Motor neuron (in vitro differentiated cells): ENCODE measurements at regions not wholly inside any gene's neighbourhood (a gene's known extent, or its start where the extent isn't known, plus 50 kb on each side); places are given as distances from the start of the nearest gene placed in this dataset.
"Not testable (repeated sequence)": the region's sequence is repeated elsewhere in the genome, so short reads cannot be mapped to it uniquely, and the experiment has no call there.

ENCODE experiments used
- ATAC-seq, 8 experiments: fragments of 200-7000 bp; cut with Tn5 transposase; replicated peaks in 6 of 8; 2 replicates each; pipeline ENCODE4 v1.8.0; 2021; ENCODE audit warnings: mild to moderate bottlenecking in 8 of 8, moderate library complexity in 8 of 8
- H3K27ac ChIP-seq, 2 donors: fragments of 250-450 bp; sonication (Bioruptor Pico); 2 replicates each; pipeline ENCODE4 v1.9.0; 2021; ENCODE audit warnings: antibody characterized with exemption in 2 of 2, mild to moderate bottlenecking in 2 of 2, moderate library complexity in 1 of 2
- H3K4me1 ChIP-seq, 2 donors: fragments of 250-450 bp; sonication (Bioruptor Pico); replicated peaks in 1 of 2; 2 replicates each; pipeline ENCODE4 v1.6.1; 2021; ENCODE audit warnings: antibody characterized with exemption in 2 of 2, mild to moderate bottlenecking in 2 of 2, moderate library complexity in 1 of 2
- H3K4me3 ChIP-seq, 5 donors: fragments of 250-450 bp; sonication (Bioruptor Pico); 2 replicates each; pipeline ENCODE4 v1.9.0; 2021; ENCODE audit warnings: antibody characterized with exemption in 5 of 5, mild to moderate bottlenecking in 5 of 5, moderate library complexity in 4 of 5
- WGBS, 10 experiments: fragments of 450-650 bp; shearing (Covaris generic); methylation state at CpG; one replicate each; pipeline ENCODE4 v1.0.0; 2022; 5-methylcytosine and 5-hydroxymethylcytosine counted together
- in situ Hi-C, 9 experiments: fragments of 400-800 bp; cut with MboI; loops; one replicate each; pipeline ENCODE4 v1.15.0; 2021; ENCODE audit warnings: low sequenced_read_pairs in 9 of 9, low pct_unique_long_range_greater_than_20kb in 2 of 9; ENCODE audit not compliant: unreplicated experiment in 9 of 9

DNA sequence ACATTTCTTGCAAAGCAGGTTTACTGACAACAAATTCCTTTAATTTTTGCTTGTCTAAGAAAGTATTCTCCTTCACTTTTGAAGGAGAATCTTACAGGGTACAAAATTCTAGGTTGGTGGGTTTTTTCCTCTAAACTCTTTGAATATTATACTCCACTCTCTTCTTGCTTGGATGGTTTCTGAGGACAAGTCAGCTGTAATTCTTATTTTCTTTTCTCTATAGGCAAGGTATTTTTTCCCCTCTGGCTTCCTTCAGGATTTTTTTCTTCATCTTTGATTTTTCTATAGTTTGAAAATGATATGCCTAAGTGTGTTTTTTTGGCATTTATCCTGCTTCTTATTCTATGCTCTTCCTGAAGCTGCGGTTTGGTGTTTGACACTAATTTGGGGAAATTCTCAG lies 112.5 kb upstream of the HIVEP1 start:
- ATAC-seq: no peak
- WGBS, 10 experiments: 50 to 100% (median 100%) methylated on average over 1 of the region's 1 CpG
- Histone ChIP-seq H3K27ac (no peak overlapping the region), H3K4me3 (no peak overlapping the region), H3K4me1 (no peaks in the 10 kb centered on the region)
- in situ Hi-C loops: no loop called here

DNA sequence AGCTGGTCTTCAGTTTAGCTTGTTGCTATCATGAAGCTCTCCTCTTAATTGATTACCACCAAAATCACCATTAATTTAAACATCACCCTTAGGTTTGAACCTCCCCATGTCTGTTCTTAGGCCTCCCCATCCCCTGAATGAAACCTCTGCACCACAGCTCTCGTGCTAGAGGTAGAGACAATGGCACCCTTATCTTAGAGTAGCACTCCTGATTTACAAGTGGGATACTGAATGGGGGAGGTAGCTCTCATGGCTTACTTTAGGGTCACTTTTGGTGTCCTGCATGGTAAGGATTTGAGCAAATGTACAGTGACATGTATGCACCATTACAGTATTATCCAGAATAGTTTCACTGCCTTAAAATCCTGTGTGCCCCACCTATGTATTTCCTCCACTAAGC lies 115.6 kb upstream of the ADTRP start:
- no peak for ATAC-seq
- no peak overlapping the region for H3K4me3 ChIP-seq
- H3K27ac ChIP-seq: no peak overlapping the region
- no peaks in the 10 kb centered on the region for H3K4me1 ChIP-seq
- WGBS, 10 experiments: 80 to 100% (median 94%) methylated on average over 1 of the region's 1 CpG; no CpG with 5 or more reads in 6 of the 10 experiments
- in situ Hi-C loops: no loop called here

DNA sequence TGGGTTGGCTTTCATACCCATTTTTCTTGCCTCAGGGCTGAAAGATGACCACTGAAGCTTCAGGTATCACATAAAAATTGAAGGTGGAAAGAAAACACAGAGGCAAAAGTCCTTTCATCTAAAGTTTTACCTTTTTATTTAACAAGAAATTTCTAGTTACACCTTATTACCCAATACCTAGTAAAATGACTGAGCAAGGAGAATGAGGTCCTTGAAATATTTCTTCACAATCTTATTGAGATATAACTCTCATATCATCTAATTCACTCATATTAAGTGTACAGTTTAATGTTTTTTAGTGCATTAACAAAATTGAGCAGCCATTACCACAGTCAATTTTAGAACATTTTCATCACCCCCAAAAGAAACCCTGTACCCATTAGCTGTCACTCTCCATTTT lies 112.9 kb upstream of the ADTRP start:
- no peak for ATAC-seq
- no peak overlapping the region for H3K4me3 ChIP-seq
- H3K4me1 ChIP-seq: no peaks in the 10 kb centered on the region
- no peak overlapping the region for H3K27ac ChIP-seq
- in situ Hi-C loops: no loop called here

DNA sequence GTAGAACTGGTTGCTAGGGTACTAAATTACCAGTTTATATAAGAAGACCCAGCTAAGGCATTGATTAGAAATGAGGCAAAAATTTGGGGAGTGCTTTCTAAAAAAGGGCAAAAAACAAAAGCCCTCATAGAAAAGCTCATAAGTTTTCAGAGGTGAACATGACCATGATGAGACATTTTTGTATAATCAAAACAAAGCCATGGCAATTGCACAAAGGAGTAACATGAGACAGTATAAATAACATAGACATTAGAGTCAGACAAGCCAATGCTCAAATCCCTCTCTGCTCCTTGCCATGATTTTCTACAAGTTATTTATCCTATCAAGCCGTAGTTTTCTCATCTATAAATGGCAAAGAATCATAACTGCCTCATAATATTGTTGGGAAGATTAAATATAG lies 112.2 kb upstream of the ADTRP start:
- Histone ChIP-seq H3K4me3 (no peak overlapping the region), H3K4me1 (no peaks in the 10 kb centered on the region), H3K27ac (no peak overlapping the region)
- no peak for ATAC-seq
- in situ Hi-C loops: no loop called here
- 63 to 100% (median 83%) methylated on average over 1 of the region's 1 CpG for WGBS, 10 experiments

DNA sequence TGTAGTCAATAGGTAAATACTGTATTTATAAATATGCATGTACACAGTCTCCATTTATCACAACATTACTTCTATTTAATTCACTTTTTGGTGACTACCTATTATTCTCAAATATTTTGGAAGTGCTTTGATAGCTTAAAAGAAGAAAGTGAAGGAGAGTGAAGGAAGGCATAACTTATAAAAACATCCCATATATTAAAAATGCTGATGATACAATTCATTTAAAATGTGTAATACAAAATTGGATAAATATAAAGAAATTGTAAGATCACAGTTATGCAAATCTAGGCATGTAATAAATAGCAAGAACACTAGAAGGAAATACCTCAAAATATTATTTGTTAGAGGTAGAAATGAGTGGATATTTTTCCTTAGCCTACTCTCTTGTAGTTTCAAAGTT lies 111.6 kb upstream of the ADTRP start:
- no peaks in the 10 kb centered on the region for H3K4me1 ChIP-seq
- ATAC-seq: no peak
- in situ Hi-C loops: no loop called here
- H3K27ac ChIP-seq: no peak overlapping the region
- H3K4me3 ChIP-seq: no peak overlapping the region

DNA sequence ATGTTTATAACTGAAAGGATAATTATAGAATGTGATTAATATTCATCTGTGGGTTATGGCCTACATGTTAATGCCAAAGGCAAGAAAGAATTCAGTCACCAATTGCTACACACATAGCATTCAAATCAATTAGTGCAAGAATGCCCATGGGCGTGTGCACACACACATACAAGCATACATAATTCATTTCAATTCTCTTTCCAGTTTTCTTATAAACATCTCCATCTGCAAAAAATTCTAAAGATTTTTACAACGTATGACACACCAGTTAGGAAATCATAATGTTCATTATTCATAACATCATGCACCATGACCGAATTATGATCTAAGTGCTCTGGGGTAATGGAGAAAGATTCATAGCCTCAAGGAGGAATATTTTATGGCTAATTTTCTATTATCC lies 111.0 kb upstream of the ADTRP start:
- Histone ChIP-seq H3K27ac (no peak overlapping the region), H3K4me1 (no peaks in the 10 kb centered on the region), H3K4me3 (no peak overlapping the region)
- 0 to 92% (median 60%) methylated on average over 1 to 3 of the region's 3 CpGs; no CpG with 5 or more reads in 1 of the 10 experiments for WGBS, 10 experiments
- in situ Hi-C loops: no loop called here
- ATAC-seq: peak in 3 of 8 experiments; percentile 85 to 95 (median 94)

DNA sequence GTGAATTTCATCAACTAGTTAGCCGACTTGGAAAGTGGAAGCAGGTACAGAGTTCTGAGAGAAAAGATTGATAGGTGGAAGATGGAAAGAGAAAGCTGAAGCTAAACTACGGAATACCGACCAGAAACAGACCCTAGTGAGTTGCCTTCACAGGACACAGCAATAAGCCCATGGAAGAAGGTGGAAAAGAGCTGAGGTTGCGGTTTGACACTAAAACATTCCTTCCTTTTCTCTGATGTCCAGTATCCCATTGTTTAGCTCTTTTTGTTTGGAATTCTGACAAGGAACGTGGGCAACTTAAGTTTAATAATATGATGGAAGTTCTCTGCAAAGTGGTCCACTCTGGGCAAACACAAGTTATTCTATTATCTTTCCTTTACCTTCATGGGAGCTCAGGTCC lies 110.1 kb upstream of the ADTRP start:
- ATAC-seq: no peak
- Histone ChIP-seq H3K27ac (no peak overlapping the region), H3K4me3 (no peak overlapping the region), H3K4me1 (no peaks in the 10 kb centered on the region)
- in situ Hi-C loops: no loop called here
- WGBS, 10 experiments: 76 to 100% (median 88%) methylated on average over 1 to 5 of the region's 5 CpGs

DNA sequence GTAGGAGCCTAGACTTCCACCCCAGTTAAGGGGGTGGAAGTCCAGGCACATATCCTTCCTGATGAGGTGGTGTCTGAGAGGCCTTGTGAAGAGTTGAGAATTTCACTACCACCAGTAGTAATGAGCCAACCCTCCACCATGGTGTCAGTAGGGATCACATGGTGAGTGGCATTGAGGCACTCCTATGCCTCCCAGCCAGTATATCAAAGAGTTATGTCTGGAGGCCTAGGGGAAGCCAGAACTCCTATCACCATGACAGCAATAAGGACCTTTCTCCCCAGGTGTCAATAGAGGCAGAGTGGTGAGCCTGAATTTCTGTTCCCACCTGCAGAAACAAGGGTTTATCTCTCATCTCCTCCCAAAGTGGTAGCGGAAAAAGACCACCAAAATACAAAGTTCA lies 106.6 kb upstream of the ADTRP start:
- no peaks in the 10 kb centered on the region for H3K4me1 ChIP-seq
- H3K4me3 ChIP-seq: no peak overlapping the region
- H3K27ac ChIP-seq: no peak overlapping the region
- ATAC-seq: no peak
- 92 to 100% (median 100%) methylated on average over 1 of the region's 1 CpG; no CpG with 5 or more reads in 5 of the 10 experiments for WGBS, 10 experiments
- in situ Hi-C loops: no loop called here

DNA sequence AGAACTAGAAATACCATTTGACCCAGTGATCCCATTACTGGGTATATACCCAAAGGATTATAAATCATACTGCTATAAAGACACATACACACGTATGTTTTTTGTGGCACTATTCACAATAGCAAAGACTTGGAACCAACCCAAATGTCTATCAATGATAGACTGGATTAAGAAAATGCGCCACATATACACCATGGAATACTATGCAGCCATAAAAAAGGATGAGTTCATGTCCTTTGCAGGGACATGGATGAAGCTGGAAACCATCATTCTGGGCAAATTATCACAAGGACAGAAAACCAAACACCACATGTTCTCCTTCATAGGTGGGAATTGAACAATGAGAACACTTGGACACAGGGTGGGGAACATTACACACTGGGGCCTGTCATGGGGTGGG lies 104.9 kb upstream of the ADTRP start:
- H3K27ac ChIP-seq, H3K4me3 ChIP-seq, in situ Hi-C loops, H3K4me1 ChIP-seq, ATAC-seq: not testable (repeated sequence)
- WGBS, 10 experiments: 100% methylated on average over 1 of the region's 2 CpGs; no CpG with 5 or more reads in 9 of the 10 experiments

DNA sequence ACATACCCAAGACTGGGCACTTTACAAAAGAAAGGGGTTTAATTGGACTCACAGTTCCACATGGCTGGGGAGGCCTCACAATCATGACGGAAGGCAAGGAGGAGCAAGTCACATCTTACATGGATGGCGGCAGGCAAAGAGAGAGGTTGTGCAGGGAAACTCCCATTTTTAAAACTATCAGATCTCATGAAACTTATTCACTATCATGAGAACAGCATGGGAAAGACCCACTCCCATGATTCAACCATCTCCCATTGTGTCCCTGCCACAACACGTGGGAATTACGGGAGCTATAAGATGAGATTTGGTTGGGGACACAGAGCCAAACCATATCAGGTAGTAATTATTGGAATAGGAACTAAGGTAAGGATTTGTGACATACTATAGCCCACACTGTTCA lies 101.6 kb upstream of the ADTRP start:
- H3K4me1 ChIP-seq, H3K4me3 ChIP-seq, in situ Hi-C loops, ATAC-seq, H3K27ac ChIP-seq: not testable (repeated sequence)
- 90 to 100% methylated on average over 2 of the region's 4 CpGs; no CpG with 5 or more reads in 8 of the 10 experiments for WGBS, 10 experiments

DNA sequence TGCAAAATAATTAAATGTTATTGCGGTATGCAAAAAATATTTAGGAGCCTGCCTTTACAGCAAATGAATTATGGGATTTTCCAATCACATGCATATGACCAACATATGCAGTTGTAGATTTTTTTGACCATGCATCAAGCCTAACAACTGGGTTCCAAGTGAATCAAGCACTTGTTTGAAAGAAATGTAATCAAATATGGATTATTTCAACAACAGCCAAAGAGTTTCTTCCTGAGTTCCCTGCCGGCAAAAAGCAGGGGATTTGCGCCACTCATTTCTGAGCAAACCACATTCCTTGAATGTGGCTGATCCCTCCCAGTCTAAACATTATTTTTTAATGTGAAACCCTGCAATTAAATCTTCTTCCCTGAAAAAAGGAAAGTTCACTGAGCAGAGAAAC lies 100.1 kb upstream of the ADTRP start:
- no peak overlapping the region for H3K4me3 ChIP-seq
- WGBS, 10 experiments: 40 to 100% (median 89%) methylated on average over 1 to 3 of the region's 3 CpGs; no CpG with 5 or more reads in 2 of the 10 experiments
- no peak for ATAC-seq
- in situ Hi-C loops: no loop called here
- no peaks in the 10 kb centered on the region for H3K4me1 ChIP-seq
- H3K27ac ChIP-seq: no peak overlapping the region

DNA sequence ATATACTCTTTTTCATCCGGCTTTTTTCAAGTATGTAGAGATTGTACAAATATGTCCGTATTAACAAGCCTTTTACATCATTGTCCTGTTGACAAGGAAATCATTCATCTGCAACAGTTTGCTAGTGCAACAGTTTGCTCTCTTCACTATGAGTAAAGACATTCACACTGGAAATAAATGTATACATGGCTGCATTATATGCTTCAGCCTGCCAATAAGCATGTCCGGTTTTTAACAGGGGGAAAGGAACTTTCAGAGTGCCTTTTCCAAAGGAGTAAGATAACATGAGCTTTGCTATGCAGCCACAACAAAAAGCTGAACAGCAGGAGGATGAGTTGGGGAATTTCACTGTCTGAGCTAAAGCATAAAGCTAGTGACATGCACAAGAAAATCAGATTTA lies 99.4 kb upstream of the ADTRP start:
- H3K4me3 ChIP-seq: no peak overlapping the region
- no peak overlapping the region for H3K27ac ChIP-seq
- in situ Hi-C loops: no loop called here
- no peaks in the 10 kb centered on the region for H3K4me1 ChIP-seq
- no peak for ATAC-seq
- WGBS, 10 experiments: 0 to 80% (median 45%) methylated on average over 1 to 3 of the region's 3 CpGs; no CpG with 5 or more reads in 1 of the 10 experiments

DNA sequence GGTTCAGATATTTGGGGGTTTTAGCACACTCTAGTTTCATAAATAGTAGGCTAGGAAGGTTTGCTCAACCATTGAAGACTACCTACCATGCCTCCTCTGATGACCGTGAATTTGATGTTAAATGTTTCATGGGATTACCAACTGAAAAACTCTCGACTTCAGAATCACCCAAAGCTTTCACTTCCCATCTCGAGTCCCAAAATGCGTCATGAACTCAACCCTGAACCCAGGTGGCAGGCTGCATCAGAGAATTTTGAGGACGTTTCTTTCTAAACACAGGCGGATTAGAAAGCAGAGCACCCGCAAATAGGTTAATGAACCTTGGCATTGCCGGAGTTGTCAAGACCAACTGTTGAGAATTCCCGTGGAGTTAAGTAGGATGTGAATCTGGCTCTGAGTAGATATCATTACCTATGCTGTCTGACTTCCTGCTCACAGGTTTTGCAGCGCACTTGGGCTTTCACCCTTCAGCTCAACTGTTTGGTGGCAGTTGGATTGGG lies 98.4 kb upstream of the ADTRP start:
- in situ Hi-C loops: no loop called here
- Histone ChIP-seq H3K4me1 (no peaks in the 10 kb centered on the region), H3K4me3 (no peak overlapping the region), H3K27ac (no peak overlapping the region)
- no peak for ATAC-seq
- WGBS, 10 experiments: 79 to 100% (median 85%) methylated on average over 1 to 10 of the region's 10 CpGs; no CpG with 5 or more reads in 1 of the 10 experiments

DNA sequence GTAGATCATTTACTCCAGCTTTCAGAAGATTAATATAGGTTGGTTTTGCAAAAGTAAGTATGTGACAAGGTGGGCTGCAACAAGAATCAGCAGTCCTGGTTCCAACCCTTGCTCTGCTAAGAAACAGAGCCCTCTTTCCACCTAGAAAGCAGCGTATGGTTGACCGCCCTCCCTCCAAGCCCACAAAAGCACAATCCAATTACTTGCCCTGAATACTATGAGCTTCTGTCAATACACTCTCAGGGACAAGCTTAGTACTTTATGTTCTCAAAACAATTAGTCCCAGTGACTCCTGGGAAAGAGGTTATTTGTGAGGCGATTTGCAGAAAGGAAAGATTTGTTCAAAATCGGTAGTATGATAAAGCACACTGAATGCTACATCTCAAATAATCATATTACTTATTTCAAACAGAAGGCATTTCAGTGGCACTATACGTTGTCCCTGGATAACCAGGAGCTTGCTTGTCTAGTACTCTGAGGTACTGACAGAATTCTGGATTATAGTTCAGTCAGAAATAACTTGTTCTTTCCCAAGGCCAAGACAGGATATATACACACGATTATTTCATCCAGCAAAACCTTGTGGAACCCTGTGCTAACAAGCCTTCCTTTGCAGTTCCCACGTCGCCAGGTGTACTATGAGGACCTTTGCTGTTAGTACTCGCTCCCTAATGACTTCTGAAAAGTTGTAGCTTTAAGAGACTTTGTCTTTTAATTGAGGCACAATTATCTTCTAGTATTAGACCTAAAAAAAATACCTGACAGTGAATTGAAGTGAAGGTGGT lies 96.9 kb upstream of the ADTRP start:
- WGBS, 10 experiments: 62 to 100% (median 83%) methylated on average over 1 to 9 of the region's 9 CpGs
- Histone ChIP-seq H3K4me1 (no peaks in the 10 kb centered on the region), H3K4me3 (no peak overlapping the region), H3K27ac (no peak overlapping the region)
- in situ Hi-C loops: no loop called here
- peak in 1 of 8 experiments; percentile 33 for ATAC-seq
